Central memory CD8-positive, alpha-beta T cell (primary cell): ENCODE measurements at regions not wholly inside any gene's neighbourhood (a gene's known extent, or its start where the extent isn't known, plus 50 kb on each side); places are given as distances from the start of the nearest gene placed in this dataset.
"Not testable (repeated sequence)": the region's sequence is repeated elsewhere in the genome, so short reads cannot be mapped to it uniquely, and the experiment has no call there.

Experiments used
- ATAC-seq: fragments of 150-1000 bp; cut with Tn5 transposase; replicated peaks from 2 replicates; pipeline ENCODE4 v1.10.0; 2022; ENCODE audit warnings: mild to moderate bottlenecking, moderate FRiP score, moderate number of reproducible peaks; ENCODE audit not compliant: poor library complexity, severe bottlenecking; ENCODE audit errors: extremely low read depth
- DNase-seq, 2 donors: peaks; one replicate each; pipeline ENCODE4 v3.0.0; 2021; ENCODE audit warnings: low spot score in 2 of 2
- H3K27ac Mint-ChIP-seq: one replicate; pipeline ENCODE4 v1.8.0; 2022; ENCODE audit warnings: low read depth, mild to moderate bottlenecking, moderate library complexity, mixed read lengths
- H3K27me3 Mint-ChIP-seq: one replicate; pipeline ENCODE4 v1.8.0; 2022; ENCODE audit warnings: mixed read lengths
- H3K36me3 Mint-ChIP-seq: one replicate; pipeline ENCODE4 v1.8.0; 2022; ENCODE audit warnings: mild to moderate bottlenecking, moderate library complexity, mixed read lengths; ENCODE audit not compliant: insufficient read depth
- H3K4me1 Mint-ChIP-seq: one replicate; pipeline ENCODE4 v1.8.0; 2022; ENCODE audit warnings: mixed read lengths
- H3K4me3 Mint-ChIP-seq: one replicate; pipeline ENCODE4 v1.8.0; 2022; ENCODE audit warnings: mild to moderate bottlenecking, moderate library complexity, mixed read lengths
- H3K9me3 Mint-ChIP-seq: one replicate; pipeline ENCODE4 v1.8.0; 2022; ENCODE audit warnings: mixed read lengths

GRCh38 chr12:112684742-112685141 is 106.8 kb upstream of the RPH3A start:
- H3K36me3 Mint-ChIP-seq = peaks cover 6% of the 10 kb centered on the region
- H3K27ac Mint-ChIP-seq = no peak overlapping the region
- H3K4me1 Mint-ChIP-seq = no peaks in the 10 kb centered on the region
- DNase-seq (no peak), ATAC-seq (no peak)
- peaks cover 58% of the 10 kb centered on the region for H3K27me3 Mint-ChIP-seq
- no peak overlapping the region for H3K4me3 Mint-ChIP-seq
- H3K9me3 Mint-ChIP-seq = no peaks in the 10 kb centered on the region

DNA sequence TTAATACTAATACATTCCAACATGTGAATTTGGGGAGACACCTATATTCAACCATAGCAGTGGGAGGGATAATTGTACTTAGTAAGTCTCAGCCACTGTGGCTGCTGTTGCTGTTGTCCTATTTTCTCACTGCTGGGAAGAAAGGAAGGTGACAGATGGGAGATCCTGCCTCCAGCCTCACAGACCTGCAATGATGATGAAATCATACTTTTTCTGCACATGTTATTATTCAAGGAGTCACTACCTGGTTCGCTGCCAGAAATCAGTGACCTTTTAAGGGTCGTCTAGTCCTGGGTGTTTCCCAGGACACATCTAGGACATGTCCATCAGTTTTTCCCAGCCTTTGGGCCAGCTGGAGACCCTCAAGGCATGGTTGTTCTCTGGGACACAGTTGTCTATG is 106.2 kb upstream of the RPH3A start:
- H3K36me3 Mint-ChIP-seq = peaks cover 6% of the 10 kb centered on the region
- peaks cover 58% of the 10 kb centered on the region for H3K27me3 Mint-ChIP-seq
- ATAC-seq = no peak
- H3K4me3 Mint-ChIP-seq = no peak overlapping the region
- no peak for DNase-seq
- no peak overlapping the region for H3K27ac Mint-ChIP-seq
- H3K9me3 Mint-ChIP-seq = no peaks in the 10 kb centered on the region
- no peaks in the 10 kb centered on the region for H3K4me1 Mint-ChIP-seq

GRCh38 chr12:112686373-112686772 is 105.2 kb upstream of the RPH3A start:
- Mint-ChIP-seq H3K27me3 (peaks cover 51% of the 10 kb centered on the region), H3K27ac (no peak overlapping the region), H3K9me3 (no peaks in the 10 kb centered on the region), H3K36me3 (peaks cover 4% of the 10 kb centered on the region), H3K4me1 (no peaks in the 10 kb centered on the region), H3K4me3 (no peak overlapping the region)
- ATAC-seq (no peak), DNase-seq (no peak)

DNA sequence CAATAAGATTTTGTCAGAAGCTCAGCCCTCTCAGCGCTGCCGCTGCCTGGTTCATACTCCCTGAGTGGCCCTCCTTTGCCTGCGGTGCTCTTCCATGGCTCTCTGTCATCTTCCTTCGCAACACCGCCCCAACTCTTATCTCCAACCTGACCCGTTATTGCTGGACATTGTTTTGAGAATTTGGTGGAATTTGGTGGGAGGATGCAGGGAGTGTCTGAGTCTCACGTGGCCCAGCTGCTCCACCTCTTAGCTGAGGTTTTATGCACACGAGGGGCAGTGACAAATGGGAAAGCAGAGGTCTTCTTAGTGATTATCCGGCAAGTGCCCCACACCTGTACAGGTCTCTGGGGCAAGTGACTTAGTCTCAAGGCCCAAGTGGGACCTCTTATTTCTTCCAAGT is 97.5 kb upstream of the RPH3A start:
- no peaks in the 10 kb centered on the region for H3K36me3 Mint-ChIP-seq
- no peak for ATAC-seq
- no peaks in the 10 kb centered on the region for H3K9me3 Mint-ChIP-seq
- H3K4me1 Mint-ChIP-seq = no peaks in the 10 kb centered on the region
- no peak for DNase-seq
- H3K4me3 Mint-ChIP-seq = no peak overlapping the region
- no peak overlapping the region for H3K27ac Mint-ChIP-seq
- peaks cover 26% of the 10 kb centered on the region for H3K27me3 Mint-ChIP-seq

DNA sequence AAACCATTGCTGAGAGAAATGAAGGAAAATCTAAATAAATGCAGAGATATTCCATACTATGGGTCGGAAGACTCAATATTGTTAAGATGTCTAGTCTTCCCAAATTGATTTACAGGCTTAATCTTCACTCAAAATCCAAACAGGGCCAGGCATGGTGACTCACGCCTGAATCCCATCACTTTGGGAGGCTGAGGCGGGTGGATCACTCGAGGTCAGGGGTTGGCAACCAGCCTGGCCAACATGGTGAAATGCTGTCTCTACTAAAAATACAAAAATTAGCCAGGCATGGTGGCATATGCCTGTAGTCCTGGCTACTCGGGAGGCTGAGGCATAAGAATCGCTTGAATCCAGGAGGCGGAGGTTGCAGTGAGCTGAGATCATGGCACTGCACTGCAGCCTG is 94.1 kb upstream of the RPH3A start:
- not testable (repeated sequence) for H3K4me3 Mint-ChIP-seq, DNase-seq, H3K9me3 Mint-ChIP-seq, H3K27ac Mint-ChIP-seq, H3K36me3 Mint-ChIP-seq, ATAC-seq, H3K4me1 Mint-ChIP-seq
- peaks cover 55% of the 10 kb centered on the region for H3K27me3 Mint-ChIP-seq

DNA sequence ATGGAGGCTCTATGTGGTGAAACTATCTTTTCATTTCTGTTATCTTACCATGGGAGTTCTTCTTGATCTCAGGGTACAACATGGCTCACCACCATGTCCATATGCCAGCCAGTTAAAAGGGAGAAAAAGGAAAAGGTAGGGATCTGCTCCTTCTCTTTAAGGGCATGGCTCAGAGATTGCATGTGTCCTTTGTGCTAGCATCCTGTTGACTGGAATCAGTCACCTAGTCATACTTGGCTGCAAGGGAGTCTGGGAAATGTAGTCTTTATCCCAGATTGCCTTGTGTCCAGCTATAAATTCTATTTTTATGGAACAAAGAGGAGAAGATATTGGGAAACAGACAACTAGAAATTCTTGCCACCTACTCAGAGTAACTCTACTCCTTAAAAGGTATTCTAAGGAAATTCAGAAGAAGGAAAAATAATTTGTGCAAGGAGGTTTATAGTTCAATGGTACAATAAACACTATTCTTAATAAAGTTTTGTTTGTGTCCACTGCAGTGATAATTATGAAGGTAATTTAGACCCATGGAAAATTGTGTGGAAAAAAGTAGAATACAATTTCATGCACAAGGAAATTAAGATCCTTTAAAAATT is 86.4 kb upstream of the RPH3A start:
- DNase-seq = no peak
- no peak overlapping the region for H3K27ac Mint-ChIP-seq
- peaks cover 5% of the 10 kb centered on the region for H3K4me1 Mint-ChIP-seq
- H3K4me3 Mint-ChIP-seq = no peak overlapping the region
- ATAC-seq = no peak
- no peaks in the 10 kb centered on the region for H3K36me3 Mint-ChIP-seq
- no peaks in the 10 kb centered on the region for H3K9me3 Mint-ChIP-seq
- H3K27me3 Mint-ChIP-seq = peaks cover 34% of the 10 kb centered on the region

GRCh38 chr12:112710414-112710813 is 81.1 kb upstream of the RPH3A start:
- Mint-ChIP-seq H3K36me3 (no peaks in the 10 kb centered on the region), H3K9me3 (no peaks in the 10 kb centered on the region), H3K27ac (no peak overlapping the region), H3K4me1 (peaks cover 18% of the 10 kb centered on the region), H3K27me3 (peaks cover 29% of the 10 kb centered on the region), H3K4me3 (no peak overlapping the region)
- ATAC-seq (no peak), DNase-seq (no peak)

GRCh38 chr12:112711026-112711425 is 80.5 kb upstream of the RPH3A start:
- no peak overlapping the region for H3K27ac Mint-ChIP-seq
- H3K27me3 Mint-ChIP-seq = peaks cover 29% of the 10 kb centered on the region
- H3K4me1 Mint-ChIP-seq = peaks cover 18% of the 10 kb centered on the region
- H3K4me3 Mint-ChIP-seq = no peak overlapping the region
- no peak for ATAC-seq
- H3K9me3 Mint-ChIP-seq = no peaks in the 10 kb centered on the region
- no peaks in the 10 kb centered on the region for H3K36me3 Mint-ChIP-seq
- no peak for DNase-seq

DNA sequence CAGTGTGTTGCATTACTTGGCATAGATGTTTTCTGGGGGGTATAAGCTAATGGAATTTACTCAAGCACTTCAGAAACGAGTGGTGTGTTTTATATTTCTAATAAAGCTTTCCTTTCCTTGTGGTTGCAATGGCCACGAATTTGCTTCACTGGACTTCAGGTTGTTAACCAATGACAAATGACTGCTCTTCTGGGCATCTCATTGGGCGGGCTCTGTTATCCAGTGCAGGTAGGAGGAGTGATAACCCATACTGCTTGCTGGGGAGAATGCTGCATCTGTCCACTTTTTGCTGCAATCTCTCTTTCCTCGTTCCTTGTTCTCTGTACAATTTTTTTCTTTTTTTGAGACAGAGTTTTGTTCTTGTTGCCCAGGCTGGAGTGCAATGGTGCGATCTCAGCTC is 80.0 kb upstream of the RPH3A start:
- Mint-ChIP-seq H3K4me3 (no peak overlapping the region), H3K27ac (no peak overlapping the region), H3K4me1 (peaks cover 17% of the 10 kb centered on the region), H3K36me3 (no peaks in the 10 kb centered on the region), H3K27me3 (peaks cover 29% of the 10 kb centered on the region), H3K9me3 (no peaks in the 10 kb centered on the region)
- ATAC-seq (no peak), DNase-seq (no peak)

DNA sequence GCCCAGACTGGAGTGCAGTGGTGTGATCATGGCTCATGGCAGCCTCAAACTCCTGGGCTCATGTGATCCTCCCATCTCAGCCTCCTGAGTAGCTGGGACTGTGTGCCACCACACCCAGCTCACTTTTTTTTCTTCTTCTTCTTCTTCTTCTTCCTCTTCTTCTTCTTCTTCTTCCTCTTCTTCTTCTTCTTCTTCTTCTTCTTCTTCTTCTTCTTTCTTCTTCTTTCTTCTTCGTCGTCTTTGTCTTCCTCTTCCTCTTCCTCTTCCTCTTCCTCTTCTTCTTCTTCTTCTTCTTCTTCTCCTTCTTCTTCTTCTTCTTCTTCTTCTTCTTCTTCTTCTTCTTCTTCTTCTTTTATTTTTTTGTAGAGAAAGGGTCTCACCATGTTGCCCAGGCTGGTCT is 78.8 kb upstream of the RPH3A start:
- H3K9me3 Mint-ChIP-seq, H3K4me3 Mint-ChIP-seq, DNase-seq, H3K36me3 Mint-ChIP-seq, ATAC-seq: not testable (repeated sequence)
- Mint-ChIP-seq H3K4me1 (peaks cover 17% of the 10 kb centered on the region), H3K27me3 (peaks cover 29% of the 10 kb centered on the region), H3K27ac (peak overlapping the region; percentile 74)

- H3K27ac Mint-ChIP-seq = no peak overlapping the region
- no peak for ATAC-seq
- no peaks in the 10 kb centered on the region for H3K9me3 Mint-ChIP-seq
- H3K4me3 Mint-ChIP-seq = no peak overlapping the region
- peaks cover 17% of the 10 kb centered on the region for H3K4me1 Mint-ChIP-seq
- peaks cover 21% of the 10 kb centered on the region for H3K27me3 Mint-ChIP-seq
- no peaks in the 10 kb centered on the region for H3K36me3 Mint-ChIP-seq
- DNase-seq = no peak
These were observed 78.1 kb upstream of the RPH3A start for GRCh38 chr12:112713471-112713870.

DNA sequence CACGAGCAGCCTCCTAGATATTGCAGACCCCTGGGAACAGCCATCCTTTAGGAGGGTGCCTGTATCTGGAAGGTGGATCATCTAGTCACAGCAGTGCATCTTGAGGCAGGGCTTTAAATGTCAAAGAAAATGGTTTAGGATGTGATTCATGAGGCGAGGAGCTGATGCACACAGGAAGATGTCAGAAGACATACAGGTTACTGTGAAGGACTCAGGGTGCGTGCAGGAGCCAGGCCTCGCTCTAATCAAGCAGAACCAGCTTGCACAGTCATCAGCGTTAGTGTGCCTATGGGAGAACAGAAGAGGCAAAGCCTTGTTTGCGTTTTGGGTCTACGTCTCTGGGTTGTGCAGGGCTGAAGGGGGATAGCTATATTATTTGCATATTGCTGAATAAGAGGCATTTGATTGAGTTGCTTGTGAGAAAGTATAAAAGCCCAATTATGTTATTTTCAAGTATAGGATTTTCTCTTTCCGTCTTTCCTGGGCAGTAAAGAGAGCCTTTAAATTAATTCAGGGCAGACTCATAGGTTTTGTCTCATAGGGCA is 77.3 kb upstream of the RPH3A start:
- Mint-ChIP-seq H3K27ac (no peak overlapping the region), H3K4me3 (no peak overlapping the region), H3K4me1 (peaks cover 17% of the 10 kb centered on the region), H3K36me3 (no peaks in the 10 kb centered on the region), H3K9me3 (no peaks in the 10 kb centered on the region), H3K27me3 (peaks cover 19% of the 10 kb centered on the region)
- DNase-seq (no peak), ATAC-seq (peak; percentile 49)

GRCh38 chr12:112716099-112717093 is 75.2 kb upstream of the RPH3A start:
- ATAC-seq (no peak), DNase-seq (peak in 1 of 2 donors; percentile 10)
- Mint-ChIP-seq H3K4me3 (no peak overlapping the region), H3K27me3 (peaks cover 18% of the 10 kb centered on the region), H3K4me1 (peaks cover 17% of the 10 kb centered on the region), H3K9me3 (no peaks in the 10 kb centered on the region), H3K27ac (no peak overlapping the region), H3K36me3 (no peaks in the 10 kb centered on the region)
